Ureter (tissue), 1 donor: ENCODE measurements at regions not wholly inside any gene's neighbourhood (a gene's known extent, or its start where the extent isn't known, plus 50 kb on each side); places are given as distances from the start of the nearest gene placed in this dataset.

Experiments
- DNase-seq: peaks from one replicate; pipeline ENCODE4 v3.0.0-alpha.2; 2020; ENCODE audit warnings: low spot score
- donor health status: DM: yes; HTN: yes; CAD: no.

DNA sequence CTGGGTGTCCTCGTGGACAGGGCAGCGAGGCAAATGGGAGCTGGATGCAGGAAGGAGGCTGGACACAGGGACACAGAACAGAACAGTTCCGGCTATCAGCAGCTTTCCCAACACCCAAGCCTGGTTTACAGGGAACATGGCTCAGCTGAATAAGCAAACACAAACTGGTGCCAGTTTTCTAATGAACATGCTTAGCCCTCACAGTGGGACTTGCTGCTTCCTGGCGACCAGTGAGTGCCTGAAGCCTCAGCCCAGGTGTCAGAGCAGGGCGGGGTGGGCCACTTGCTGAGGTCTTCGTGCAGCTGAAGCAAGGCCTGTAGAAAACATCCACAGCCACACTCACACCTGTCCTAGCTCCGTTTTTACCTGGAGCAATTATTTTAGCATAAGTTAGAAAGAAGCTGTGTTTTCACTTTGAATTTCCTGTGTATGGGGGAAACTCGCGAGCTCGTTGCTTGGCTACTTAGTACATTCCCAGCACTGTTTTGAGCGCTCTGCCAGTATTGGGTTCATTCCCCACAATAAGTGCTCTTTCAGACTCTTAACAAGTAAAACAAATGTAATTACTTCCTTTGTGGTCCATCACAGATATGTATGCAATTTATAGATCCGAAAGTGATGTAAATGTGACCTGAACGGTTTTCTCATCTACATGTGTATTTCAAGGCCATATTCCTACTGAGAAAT lies 261.2 kb upstream of the SHH start:
- no peak for DNase-seq

DNA sequence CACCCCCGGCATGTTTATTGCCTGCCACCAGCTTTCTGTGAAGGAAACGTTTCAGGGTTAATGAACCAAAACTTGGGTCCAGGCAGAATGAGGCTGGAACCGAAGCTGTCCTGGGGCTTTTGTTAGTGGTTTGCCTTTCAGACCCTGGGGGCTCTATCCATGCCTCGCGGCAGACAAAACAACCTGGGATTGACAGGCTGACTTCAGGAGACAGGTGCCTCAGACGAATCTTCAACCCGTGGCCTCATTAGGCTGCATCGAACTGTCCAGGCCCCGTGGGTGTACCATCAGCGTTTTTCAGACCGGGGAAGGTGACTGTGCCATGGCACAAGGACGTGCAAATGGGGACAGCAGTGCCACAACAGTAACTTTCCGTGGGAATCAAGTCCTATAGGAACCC lies 259.3 kb upstream of the SHH start:
- DNase-seq = no peak

DNA sequence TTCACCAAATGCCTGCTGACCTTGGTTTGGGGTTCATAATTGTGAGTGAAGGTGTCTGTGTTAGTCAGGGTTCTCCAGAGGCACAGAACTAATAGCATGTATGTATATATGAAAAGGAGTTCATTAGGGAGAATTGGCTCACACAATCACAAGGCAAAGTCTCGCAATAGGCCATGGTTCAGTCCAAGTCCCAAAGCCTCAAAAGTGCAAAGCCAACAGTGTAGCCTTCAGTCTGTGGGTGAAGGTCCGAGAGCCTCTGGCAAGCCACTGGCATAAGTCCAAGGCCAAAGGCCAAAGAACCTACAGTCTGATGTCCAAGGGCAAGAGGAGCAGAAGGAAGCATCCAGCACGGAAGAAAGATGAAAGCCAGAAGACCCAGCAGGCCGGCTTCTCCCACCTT lies 257.6 kb upstream of the SHH start:
- no peak for DNase-seq

DNA sequence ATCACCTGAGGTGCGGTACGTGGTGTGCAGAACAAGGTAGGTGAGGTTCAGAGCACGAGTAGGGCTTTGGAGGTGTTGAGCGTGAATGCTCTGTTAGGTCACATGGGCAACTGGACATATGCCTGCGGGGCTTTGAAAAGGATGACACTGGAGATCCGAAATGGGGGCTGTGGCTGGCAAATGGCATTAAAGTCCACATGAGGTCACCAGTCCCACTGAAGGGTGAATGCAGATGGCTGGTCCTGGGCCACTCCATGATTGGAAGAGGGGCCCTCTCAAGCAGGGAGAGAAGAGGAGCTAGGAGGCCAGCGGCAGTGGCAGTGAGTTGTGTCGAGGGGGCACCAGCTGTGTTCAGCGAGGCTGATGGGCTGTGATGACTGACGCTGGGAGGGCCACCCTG lies 254.9 kb upstream of the SHH start:
- DNase-seq = no peak

DNA sequence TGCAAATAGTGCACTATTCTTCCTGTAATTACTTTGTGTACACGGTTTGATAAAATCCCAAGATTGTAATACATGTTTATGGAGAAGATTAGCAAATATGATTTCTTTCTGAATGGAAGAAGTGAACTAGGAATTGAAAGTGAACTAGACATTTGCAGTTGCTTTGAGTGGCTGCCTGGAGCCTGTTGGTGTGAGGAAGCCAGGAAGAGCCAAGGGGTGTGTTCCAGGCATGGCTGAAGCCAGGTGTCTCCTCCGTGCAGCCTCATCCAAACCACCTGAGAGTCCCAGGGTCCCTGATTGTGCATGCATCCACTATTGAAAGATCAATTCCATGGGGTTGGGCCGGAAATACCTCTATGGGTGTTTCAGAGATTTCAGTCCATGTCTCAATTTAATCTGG lies 253.1 kb upstream of the SHH start:
- no peak for DNase-seq

DNA sequence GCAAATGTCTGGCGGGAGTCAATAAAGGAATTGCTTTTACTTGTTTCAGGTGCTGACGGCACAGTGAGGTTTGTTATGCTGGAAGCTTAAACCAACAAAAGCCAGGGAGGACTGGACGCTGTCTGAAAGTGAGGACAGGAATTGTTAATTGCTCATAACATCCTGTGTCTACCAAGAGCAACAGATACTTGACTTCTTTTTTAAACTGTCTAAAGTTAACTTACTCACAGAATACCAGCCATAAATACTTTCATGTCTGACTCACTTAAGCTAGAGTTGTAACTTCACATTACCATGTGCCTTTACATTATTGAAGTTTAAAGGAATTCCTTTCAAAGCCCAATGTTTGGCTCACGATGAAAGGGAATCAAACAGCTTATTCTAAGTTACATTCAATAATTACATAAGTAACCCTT lies 252.7 kb upstream of the SHH start:
- no peak for DNase-seq

DNA sequence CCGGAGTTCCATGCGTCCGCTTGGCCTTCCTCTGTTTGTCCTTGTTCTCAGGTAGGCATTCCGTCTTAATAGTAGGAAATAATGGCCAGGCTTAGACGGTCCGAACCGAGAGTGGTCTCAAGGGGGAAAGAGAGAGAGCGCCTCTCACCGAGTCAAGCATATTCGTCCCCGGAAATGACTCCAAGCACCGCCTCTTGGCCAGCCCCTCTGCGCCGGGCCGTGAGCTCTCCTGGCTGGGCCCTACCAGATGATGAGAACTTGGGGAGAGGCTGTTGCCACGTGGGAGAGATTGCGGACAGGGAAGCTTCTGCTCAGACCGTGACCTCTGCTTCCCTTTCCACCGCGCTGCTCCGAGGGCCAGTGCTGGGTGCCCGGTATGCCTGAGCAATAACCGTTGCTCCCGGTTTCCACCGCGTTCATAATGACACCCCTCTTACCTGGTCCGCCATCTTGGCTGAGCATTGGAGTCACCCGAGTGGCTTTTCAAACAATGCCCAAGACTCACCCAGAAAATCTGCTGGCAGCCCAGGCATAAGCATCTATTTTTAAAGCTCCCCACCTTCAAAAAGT lies 251.1 kb upstream of the SHH start:
- no peak for DNase-seq

DNA sequence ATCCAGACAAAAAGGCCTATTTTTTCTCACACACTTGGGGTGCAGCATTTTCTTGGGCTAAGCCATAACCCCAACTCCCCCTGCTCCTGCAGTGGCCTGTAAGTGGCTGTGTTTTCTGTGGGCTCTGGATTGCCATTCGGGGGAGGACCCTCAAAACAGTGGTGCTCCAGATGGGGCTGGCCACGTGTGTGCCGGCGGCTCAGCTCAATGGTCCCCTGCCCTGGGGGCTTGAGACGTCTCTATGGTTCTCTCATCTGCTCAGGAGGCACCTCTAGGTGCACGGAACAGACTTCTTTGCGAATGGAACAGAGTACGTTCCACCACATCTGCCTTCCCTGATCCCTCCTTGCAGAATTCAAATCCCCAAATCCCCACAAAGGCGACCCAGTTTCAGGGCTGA lies 250.0 kb upstream of the SHH start:
- DNase-seq = no peak

DNA sequence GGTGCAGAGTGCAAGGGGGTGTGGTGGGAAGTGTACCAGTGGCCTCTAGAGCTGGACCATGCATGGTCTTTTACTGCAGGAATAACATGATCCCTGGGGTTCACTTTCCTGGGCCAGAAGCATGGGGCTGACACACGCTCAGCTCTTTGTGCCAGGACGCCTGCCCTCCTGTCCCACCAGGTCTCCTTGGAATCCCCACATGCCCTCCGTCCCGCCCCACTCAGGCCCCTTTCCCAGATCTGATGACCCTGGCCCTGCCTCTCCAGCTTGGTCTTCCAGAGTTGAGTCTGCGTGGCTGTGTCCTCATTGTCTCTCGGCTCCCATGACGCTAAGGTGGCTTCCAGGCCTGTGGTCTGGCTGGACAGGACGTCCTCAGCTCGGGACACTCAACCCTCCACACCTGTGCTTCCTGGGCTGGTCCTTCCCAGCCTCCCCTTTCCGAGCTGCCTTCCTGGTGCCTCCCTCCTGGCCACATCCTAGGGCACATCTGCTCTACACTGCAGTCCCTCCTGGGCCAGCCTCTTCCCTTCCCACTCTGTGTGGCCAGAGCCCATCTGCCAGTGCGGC lies 249.5 kb upstream of the SHH start:
- DNase-seq = no peak

DNA sequence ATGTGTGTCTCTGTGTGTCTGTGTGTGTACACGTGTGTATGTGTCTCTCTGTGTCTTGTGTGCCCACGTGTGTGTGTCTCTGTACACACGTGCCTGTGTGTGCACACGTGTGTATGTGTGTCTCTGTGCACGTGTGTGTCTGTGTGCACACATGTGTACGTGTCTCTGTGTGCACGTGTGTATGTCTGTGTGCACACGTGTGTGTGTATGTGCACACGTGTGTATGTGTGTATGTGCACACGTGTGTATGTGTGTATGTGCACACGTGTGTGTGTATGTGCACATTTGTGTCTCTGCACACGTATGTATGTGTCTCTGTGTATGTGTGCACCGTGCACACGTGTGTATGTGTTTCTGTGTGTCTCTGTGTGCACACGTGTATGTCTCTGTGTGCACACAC lies 248.7 kb upstream of the SHH start:
- DNase-seq = no peak

DNA sequence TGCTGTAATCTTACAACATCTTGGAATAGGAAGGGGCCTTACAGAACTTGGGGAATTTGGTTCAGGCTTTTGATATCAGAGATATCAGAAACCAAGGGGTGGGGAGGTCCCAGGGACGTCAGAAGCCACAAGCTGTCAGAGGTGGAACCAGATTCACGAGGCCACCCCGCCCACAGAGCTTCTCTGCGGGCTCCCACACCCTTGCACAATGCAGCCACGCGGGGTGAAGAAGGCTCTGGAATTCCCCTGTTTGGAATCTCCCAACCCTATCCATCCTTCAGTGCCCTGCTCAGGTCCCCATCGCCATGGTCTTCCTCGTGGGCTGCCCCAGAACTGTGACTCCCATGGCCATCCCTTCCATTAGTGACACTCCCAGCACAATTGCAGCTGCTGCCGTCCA lies 247.1 kb upstream of the SHH start:
- DNase-seq = no peak

DNA sequence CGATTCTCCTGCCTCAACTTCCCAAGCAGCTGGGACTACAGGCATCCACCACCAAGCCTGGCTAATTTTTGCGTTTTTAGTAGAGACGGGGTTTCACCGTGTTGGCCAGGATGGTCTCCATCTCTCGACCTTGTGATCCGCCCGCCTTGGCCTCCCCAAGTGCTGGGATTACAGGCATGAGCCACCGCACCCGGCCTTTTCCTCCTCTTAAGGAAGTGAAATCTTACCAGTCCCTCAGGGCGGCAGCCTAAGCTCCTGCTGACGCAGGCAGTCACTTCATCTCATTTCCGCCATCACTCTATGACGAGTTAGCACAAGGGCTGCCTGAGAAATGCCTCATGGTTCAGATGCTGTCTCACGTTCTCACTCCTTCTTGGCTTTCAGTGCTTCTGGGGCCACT lies 246.0 kb upstream of the SHH start:
- no peak for DNase-seq

DNA sequence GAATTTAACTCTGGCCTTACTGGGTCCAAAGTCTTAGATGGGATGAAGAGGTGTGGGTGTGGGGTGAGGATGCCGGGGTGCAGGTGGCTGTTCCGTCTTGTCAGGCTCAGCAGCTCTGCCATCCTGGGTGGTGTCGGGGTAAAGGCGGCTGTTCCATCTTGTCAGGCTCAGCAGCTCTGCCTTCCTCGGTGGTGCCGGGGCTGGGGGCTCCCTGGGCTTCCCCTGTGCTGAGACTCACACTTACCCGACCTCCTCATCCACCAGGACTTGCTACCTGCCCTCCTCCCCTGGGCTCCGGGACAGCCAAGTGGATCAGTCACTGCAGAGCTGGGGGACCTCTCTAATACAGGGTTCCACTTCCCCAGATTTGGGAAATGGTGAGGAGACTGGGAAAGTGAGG lies 244.3 kb upstream of the SHH start:
- no peak for DNase-seq

DNA sequence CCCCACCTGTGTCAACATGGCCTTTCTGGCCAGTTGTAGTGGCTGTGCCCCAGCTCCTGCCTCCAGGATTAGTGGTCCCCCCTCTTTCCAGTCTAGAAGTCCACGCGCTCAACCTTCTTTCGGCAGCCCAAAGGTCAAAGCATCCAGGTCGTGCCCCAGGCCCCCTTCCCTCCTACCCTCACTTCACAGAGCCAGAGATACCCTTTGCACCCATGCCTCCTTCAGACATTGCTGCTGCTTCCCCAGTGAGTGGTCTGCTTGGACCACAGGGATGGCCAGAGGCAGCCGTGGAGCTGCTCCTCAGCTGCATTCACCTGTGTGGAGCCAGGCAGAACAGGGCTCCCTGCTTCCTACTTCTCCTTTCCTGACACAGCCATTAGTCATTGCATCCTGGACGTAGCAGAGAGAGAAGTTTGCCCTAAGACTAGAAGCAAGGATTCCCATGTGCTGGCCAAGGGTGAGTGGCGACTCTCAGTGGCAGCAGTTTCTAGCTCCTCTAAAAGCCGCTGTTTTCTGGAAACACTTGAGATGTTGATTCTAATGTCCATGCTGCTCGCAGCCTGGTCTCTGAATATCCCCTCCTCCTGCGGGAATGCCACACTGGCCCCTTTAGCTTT lies 243.1 kb upstream of the SHH start:
- no peak for DNase-seq

DNA sequence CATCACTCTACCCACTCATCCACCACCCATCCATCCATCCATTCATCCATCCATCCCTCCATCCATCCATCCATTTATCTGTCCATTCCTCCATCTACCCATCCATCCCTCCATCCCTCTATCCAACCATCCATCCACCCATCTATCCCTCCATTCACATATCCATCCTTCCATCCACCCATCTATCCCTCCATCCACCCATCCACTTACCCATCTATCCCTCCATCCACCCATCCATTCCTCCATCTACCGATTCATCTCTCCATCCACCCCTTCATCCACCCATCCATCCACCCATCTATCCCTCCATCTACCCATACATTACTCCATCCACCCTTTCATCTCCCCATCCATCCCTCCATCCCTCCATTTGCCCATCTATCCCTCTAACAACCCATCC lies 239.6 kb upstream of the SHH start:
- no peak for DNase-seq

DNA sequence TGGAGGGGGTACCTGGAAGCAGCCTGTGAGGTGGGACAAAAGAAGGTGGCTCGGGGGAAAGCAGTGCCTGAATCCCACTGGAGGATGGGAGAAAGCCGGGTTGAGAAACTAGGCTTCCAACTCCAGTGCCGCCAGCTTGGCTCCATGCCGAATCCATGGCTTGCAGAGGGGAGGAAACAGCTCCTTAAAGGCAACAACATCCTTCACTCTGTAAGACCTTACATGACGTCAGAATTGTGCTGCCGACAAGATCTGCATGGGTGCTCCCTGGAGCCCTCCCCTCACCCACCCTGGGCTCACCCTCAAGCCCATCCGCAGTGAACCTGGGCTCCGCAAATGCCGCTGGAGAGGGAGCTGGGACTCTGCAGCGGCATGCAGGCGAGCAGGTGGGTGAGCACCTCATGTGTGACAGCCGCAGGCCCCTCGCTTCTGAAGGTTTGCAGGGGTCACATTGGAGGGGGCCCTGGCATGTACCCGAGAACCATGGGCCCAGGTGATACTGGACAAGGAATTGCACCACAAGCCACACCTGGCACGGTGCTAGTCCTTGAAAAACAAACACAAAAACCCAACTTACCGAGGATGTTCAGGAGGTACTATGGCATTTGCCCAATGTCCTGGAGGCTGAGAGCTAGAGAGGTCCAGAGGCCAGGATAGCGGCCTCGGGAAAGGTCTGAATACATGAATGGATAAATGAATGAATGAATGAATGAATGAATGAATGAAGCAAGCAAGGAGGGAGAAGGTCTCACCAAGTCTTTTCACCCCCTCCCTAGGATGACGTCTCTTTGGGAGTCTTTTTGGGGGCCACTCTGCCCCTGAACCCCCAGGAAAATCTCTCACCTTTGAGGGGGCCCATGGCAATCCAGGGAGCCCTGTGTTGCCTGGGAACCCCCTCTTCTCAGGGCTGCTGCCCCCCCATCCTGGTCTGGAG lies 238.6 kb upstream of the SHH start:
- no peak for DNase-seq

DNA sequence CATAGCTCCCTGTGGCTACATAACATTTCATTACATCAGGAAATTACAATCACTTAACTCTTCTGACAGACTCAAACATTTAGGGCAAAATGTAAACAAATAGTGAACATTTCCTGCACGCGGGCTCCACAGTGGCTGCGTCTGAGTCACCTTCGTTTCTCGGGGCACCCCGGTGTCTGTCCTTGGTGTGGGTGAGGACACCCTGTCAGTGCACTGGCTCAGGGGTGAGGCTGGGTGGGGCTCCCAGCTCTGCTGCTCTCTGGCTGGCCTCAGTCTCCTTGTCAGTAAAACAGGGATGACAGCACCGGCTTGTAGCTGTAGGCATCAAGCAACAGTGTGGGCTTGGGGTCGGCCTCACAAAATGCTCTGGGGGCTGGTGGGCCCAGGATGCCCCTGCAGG lies 237.1 kb upstream of the SHH start:
- no peak for DNase-seq

DNA sequence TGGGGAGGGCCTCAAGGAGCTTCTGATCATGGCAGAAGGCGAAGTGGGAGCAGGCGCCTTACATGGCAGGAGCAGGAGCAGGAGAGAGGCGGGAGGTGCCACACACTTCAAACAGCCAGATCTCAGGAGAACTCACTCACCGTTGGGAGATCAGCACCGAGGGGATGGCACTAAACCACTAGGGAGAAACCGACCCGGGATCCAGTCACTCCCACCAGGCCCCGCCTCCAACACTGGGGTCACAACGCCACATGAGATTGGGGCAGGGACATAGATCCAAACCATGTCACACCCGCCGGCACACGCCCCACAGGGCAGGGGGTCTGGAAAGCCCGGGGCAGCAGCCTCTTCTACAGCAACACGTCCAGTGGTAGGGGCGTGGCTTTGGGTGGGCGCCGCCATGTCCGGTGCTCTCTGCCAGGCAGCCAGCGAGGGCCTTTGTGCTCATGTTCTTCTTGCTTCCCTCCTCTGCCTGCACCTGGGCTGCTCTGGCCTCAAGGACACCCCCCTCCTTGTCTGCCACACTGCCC lies 233.8 kb upstream of the SHH start:
- DNase-seq = no peak

DNA sequence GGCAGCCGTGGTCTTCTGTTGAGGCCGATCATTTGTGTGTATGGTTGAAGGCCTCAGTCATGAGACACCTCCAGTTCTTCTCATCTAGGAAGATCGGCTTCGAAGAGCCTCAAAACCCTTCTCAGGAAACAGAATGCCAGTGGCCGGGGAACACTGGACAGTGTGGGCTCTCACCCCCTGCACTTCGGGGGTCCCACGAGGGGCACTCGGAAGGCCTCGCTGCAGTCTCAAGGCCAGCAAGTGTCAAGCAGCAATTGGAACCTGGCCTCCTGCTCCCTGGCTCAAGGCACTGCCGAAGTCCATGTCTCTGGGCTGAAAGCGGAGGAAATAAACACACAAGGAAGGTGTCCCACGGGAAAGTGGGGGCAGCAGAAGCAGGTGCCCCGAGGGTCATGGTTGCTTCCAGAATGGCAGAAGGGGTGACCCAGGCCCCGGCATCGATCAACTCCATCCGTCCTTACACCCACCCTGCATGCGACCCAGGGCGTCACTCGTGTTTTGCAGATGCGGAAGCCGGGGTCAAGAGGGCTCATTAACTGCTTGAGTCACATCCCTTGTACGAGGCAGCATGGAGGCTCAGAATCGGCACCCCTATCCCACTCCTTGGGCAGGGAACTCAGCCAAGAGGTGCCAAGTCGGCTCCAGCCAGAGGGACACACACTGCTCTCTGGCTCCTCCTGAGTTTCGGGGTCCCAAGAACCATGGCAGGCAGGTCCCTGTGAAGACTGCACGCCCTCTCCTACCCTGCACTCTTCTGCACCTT lies 231.3 kb upstream of the SHH start:
- no peak for DNase-seq

DNA sequence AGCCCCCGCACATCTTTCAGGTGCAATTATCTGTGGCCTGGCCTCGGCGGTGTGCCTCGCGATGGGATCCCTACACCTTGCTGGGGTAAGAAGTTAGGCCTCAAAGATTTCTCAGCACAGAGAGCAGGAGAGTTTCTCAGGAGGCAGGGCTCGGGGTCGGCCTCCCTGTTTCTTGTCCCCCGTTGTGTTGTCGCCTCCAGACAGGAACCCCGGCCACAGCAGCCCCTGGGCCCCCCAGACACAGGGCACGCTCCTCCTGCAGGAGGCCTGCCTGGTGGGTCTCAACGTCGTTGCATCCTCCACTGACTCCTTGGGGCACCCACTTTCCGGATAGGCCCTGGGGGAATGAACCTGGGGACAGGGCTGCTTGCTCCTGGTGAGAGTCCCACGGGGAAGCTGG lies 229.1 kb upstream of the SHH start:
- no peak for DNase-seq

DNA sequence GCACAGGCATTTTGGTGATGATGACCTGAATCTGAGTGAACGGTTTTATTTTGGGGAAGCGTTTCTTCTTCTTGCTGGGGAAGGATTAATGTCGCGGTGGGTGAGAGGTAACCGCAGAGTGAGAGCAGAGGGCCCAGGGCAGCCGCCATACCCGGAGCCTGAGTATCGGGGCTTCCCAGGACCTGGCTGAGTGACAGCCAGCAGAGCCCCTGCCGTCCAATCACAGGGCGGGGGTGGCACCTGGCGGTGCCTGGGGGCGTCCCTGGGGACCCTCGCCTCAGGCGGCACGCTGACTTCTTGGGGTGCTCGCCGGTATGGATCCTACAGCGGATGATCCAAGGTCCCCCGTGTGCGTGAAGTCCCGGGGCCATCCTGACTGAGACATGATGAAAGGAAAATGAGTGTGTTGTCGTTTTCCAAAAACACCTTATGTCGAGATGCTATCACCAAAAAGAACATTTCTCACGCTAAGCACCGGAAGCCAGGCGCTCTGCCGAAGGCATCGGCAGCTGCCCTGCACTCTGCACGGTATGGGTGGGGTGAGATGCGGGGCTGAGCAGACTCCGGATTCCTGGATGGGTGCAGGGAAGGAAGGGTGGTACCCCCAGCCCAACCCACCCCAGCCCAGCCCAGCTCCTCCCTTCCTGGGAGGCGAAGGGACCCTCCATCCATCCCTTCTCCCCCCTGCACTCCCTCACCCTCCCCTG lies 227.9 kb upstream of the SHH start:
- DNase-seq = no peak
